ENCODE measurements at regions not wholly inside any gene's neighbourhood (a gene's known extent, or its start where the extent isn't known, plus 50 kb on each side); places are given as distances from the start of the nearest gene placed in this dataset.

DNA sequence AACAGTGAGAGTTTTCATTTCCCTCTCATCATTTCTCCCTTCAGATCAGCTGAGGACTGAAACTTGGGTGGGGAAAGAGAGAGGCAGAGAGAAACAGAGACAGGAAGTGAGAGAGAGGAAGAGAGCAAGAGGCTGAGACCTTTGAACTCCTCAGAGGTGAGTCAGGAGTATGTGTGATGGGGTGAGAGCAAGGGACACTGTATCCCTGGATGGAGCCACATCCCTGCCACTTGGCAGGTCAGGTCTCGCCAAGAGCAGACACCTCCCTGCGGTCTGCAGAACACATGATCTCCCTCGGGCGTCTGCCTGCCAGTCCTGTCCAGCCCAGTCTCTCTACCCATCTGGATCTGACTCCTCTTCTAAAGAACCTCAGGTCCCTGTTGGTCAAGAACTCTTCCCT lies 62.7 kb upstream of the SYNDIG1 start:
- Histone ChIP-seq H3K36me3 (ENCODE audit: control insufficient read depth, insufficient read depth, low read length) (no peaks in the 10 kb centered on the region), H3K27me3 (ENCODE audit: control insufficient read depth, insufficient read depth, low read length) (no peaks in the 10 kb centered on the region), H3K4me3 (ENCODE audit: low read depth, low read length) (no peak overlapping the region)
- no peak for DNase-seq (ENCODE audit: low read depth)
- TF ChIP-seq, protein P1, sequence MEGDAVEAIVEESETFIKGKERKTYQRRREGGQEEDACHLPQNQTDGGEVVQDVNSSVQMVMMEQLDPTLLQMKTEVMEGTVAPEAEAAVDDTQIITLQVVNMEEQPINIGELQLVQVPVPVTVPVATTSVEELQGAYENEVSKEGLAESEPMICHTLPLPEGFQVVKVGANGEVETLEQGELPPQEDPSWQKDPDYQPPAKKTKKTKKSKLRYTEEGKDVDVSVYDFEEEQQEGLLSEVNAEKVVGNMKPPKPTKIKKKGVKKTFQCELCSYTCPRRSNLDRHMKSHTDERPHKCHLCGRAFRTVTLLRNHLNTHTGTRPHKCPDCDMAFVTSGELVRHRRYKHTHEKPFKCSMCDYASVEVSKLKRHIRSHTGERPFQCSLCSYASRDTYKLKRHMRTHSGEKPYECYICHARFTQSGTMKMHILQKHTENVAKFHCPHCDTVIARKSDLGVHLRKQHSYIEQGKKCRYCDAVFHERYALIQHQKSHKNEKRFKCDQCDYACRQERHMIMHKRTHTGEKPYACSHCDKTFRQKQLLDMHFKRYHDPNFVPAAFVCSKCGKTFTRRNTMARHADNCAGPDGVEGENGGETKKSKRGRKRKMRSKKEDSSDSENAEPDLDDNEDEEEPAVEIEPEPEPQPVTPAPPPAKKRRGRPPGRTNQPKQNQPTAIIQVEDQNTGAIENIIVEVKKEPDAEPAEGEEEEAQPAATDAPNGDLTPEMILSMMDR (IDR thresholded peaks at IDR 0.05; ENCODE audit: insufficient read depth, low read length, poor library complexity, severe bottlenecking): no peak

DNA sequence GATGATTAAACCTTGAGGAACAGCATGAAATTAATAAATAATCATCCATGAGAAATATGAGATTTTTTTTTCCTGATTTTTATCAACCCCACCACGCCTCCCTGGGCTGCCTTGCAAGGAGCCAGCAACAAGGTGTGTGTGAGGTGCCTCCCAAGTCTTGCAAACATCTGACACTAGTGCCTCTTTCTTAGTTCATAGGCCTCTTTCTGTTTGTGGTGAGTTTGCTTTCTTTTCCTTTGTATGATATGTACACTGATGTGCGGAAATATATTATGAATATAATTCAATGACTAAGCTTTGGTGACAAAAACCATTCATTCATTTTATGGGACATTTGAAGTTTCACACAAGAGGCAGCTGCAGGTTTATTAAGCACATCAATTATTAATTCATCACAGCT lies 63.2 kb upstream of the SYNDIG1 start:
- H3K27me3 ChIP-seq (ENCODE audit: control insufficient read depth, insufficient read depth, low read length): no peaks in the 10 kb centered on the region
- no peaks in the 10 kb centered on the region for H3K36me3 ChIP-seq (ENCODE audit: control insufficient read depth, insufficient read depth, low read length)
- DNase-seq (ENCODE audit: low read depth): no peak
- TF ChIP-seq, protein P1 (IDR thresholded peaks at IDR 0.05; ENCODE audit: insufficient read depth, low read length, poor library complexity, severe bottlenecking): no peak
- no peak overlapping the region for H3K4me3 ChIP-seq (ENCODE audit: low read depth, low read length)

DNA sequence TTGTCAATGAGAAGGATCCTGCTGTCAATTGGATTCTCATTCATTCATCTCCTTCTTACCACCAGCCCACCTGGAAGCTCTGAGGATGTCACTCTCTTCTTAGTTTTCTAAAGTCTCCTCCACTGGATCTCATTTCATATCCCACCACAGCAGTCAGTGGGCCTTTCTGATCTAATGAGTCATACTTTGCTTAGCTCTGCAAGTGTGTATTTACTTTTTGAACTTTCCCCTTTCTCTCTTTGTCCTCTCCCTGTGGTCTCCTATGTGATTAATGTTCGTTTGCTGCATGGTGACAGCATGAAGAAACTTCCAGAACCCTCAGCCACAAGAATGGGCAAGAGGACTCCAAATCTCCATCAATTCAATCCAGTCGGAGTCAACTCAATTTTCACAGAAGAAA lies 63.6 kb upstream of the SYNDIG1 start:
- H3K4me3 ChIP-seq (ENCODE audit: low read depth, low read length): no peak overlapping the region
- H3K36me3 ChIP-seq (ENCODE audit: control insufficient read depth, insufficient read depth, low read length): no peaks in the 10 kb centered on the region
- H3K27me3 ChIP-seq (ENCODE audit: control insufficient read depth, insufficient read depth, low read length): no peaks in the 10 kb centered on the region
- no peak for DNase-seq (ENCODE audit: low read depth)
- TF ChIP-seq, protein P1 (IDR thresholded peaks at IDR 0.05; ENCODE audit: insufficient read depth, low read length, poor library complexity, severe bottlenecking): no peak

DNA sequence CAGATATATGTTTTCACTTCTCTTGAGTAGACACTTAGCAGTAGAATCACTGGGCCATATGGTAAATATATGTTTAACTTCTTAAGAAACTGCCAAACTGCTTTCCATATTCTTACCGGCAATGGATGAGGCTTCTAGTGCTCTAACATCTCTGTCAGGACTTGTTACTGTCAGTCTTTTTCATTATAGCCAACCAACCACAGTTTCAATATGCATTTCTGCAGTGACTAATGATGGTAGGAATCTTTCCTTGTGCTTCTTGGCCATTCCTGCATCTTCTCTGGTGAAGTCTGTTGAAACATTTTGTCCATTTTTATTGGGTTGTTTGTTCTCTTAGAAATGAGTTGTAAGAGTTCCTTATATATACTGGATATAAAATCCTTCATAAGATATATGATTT lies 66.0 kb upstream of the SYNDIG1 start:
- no peaks in the 10 kb centered on the region for H3K36me3 ChIP-seq (ENCODE audit: control insufficient read depth, insufficient read depth, low read length)
- TF ChIP-seq, protein P1 (IDR thresholded peaks at IDR 0.05; ENCODE audit: insufficient read depth, low read length, poor library complexity, severe bottlenecking): no peak
- no peak for DNase-seq (ENCODE audit: low read depth)
- no peak overlapping the region for H3K4me3 ChIP-seq (ENCODE audit: low read depth, low read length)
- no peaks in the 10 kb centered on the region for H3K27me3 ChIP-seq (ENCODE audit: control insufficient read depth, insufficient read depth, low read length)

DNA sequence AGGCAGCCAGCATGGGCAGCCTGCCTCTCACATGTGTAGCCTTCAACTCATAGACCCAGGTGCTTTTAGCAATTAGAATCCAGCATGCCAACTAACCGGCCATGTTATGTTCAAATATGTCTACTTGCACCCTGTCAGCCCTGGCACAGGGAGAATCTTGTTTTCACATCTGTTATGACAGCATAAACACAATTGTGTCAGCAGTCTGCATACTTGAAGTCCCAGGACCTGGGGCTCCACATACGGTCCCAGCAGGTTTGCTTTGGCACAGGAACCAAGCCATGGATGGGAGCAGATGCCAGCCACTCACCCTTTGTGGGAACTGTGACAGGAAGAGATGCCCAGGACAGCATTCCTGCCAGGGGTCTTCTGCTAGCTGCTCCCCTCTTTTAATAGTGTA lies 67.2 kb upstream of the SYNDIG1 start:
- Histone ChIP-seq H3K36me3 (ENCODE audit: control insufficient read depth, insufficient read depth, low read length) (no peaks in the 10 kb centered on the region), H3K4me3 (ENCODE audit: low read depth, low read length) (no peak overlapping the region), H3K27me3 (ENCODE audit: control insufficient read depth, insufficient read depth, low read length) (no peaks in the 10 kb centered on the region)
- TF ChIP-seq, protein P1 (IDR thresholded peaks at IDR 0.05; ENCODE audit: insufficient read depth, low read length, poor library complexity, severe bottlenecking): no peak
- DNase-seq (ENCODE audit: low read depth): no peak

DNA sequence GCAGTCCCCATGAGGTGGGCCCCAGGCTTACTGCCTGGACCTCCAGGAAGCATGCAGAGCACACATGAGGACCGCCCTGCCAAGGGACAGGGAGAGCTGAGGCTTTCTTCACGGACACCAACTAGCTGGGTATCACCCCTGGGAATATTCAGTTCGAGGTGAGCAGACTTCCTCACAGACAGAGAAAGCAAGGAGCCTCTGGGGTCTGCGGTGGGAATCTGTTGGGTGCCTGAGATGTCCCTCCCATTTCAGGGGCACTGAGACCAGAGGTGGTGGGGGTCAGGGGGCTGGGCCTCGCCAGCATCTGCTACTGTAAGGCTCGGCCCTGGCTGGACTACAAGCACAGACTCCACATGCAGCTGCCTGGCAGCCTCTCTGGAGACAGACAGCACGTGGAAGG lies 74.3 kb upstream of the SYNDIG1 start:
- TF ChIP-seq, protein P1 (IDR thresholded peaks at IDR 0.05; ENCODE audit: insufficient read depth, low read length, poor library complexity, severe bottlenecking): no peak
- Histone ChIP-seq H3K4me3 (ENCODE audit: low read depth, low read length) (no peak overlapping the region), H3K27me3 (ENCODE audit: control insufficient read depth, insufficient read depth, low read length) (no peaks in the 10 kb centered on the region), H3K36me3 (ENCODE audit: control insufficient read depth, insufficient read depth, low read length) (no peaks in the 10 kb centered on the region)
- no peak for DNase-seq (ENCODE audit: low read depth)

Measured in kidney epithelial cell (primary cell).